ENCODE measurements at regions not wholly inside any gene's neighbourhood (a gene's known extent, or its start where the extent isn't known, plus 50 kb on each side); places are given as distances from the start of the nearest gene placed in this dataset.

GRCh38 chr18:47604021-47604420 is 326.4 kb downstream of the SMAD2 start:
- Histone ChIP-seq H3K4me3 (ENCODE audit: low read depth, low read length) (no peak overlapping the region), H3K36me3 (ENCODE audit: control insufficient read depth, insufficient read depth, low read length) (no peaks in the 10 kb centered on the region), H3K27me3 (ENCODE audit: control insufficient read depth, insufficient read depth, low read length) (no peaks in the 10 kb centered on the region)
- TF ChIP-seq CTCF (IDR thresholded peaks at IDR 0.05; ENCODE audit: insufficient read depth, low read length, poor library complexity, severe bottlenecking) = no peak
- DNase-seq (ENCODE audit: low read depth) = no peak

GRCh38 chr18:47603158-47603557 is 327.3 kb downstream of the SMAD2 start:
- DNase-seq (ENCODE audit: low read depth) = no peak
- no peak for TF ChIP-seq CTCF (IDR thresholded peaks at IDR 0.05; ENCODE audit: insufficient read depth, low read length, poor library complexity, severe bottlenecking)

GRCh38 chr18:47602273-47602897 is 328.1 kb downstream of the SMAD2 start:
- no peaks in the 10 kb centered on the region for H3K27me3 ChIP-seq (ENCODE audit: control insufficient read depth, insufficient read depth, low read length)
- no peak overlapping the region for H3K4me3 ChIP-seq (ENCODE audit: low read depth, low read length)
- no peak for TF ChIP-seq CTCF (IDR thresholded peaks at IDR 0.05; ENCODE audit: insufficient read depth, low read length, poor library complexity, severe bottlenecking)
- DNase-seq (ENCODE audit: low read depth) = no peak
- H3K36me3 ChIP-seq (ENCODE audit: control insufficient read depth, insufficient read depth, low read length) = no peaks in the 10 kb centered on the region

More at GRCh38 chr18:47603158-47603557, 327.3 kb downstream of the SMAD2 start:
- Histone ChIP-seq H3K36me3 (ENCODE audit: control insufficient read depth, insufficient read depth, low read length) (no peaks in the 10 kb centered on the region), H3K4me3 (ENCODE audit: low read depth, low read length) (no peak overlapping the region), H3K27me3 (ENCODE audit: control insufficient read depth, insufficient read depth, low read length) (no peaks in the 10 kb centered on the region)

- Histone ChIP-seq H3K27me3 (ENCODE audit: control insufficient read depth, insufficient read depth, low read length) (no peaks in the 10 kb centered on the region), H3K36me3 (ENCODE audit: control insufficient read depth, insufficient read depth, low read length) (no peaks in the 10 kb centered on the region), H3K4me3 (ENCODE audit: low read depth, low read length) (no peak overlapping the region)
- no peak for TF ChIP-seq CTCF (IDR thresholded peaks at IDR 0.05; ENCODE audit: insufficient read depth, low read length, poor library complexity, severe bottlenecking)
- DNase-seq (ENCODE audit: low read depth) = no peak
Measured at GRCh38 chr18:47601581-47602272, 328.7 kb downstream of the SMAD2 start.

GRCh38 chr18:47595831-47596501 is 334.5 kb downstream of the SMAD2 start:
- DNase-seq (ENCODE audit: low read depth) = no peak
- peaks cover 10% of the 10 kb centered on the region for H3K27me3 ChIP-seq (ENCODE audit: control insufficient read depth, insufficient read depth, low read length)
- H3K36me3 ChIP-seq (ENCODE audit: control insufficient read depth, insufficient read depth, low read length) = no peaks in the 10 kb centered on the region
- H3K4me3 ChIP-seq (ENCODE audit: low read depth, low read length) = no peak overlapping the region
- TF ChIP-seq CTCF (IDR thresholded peaks at IDR 0.05; ENCODE audit: insufficient read depth, low read length, poor library complexity, severe bottlenecking) = peak; percentile 22

Measured in kidney epithelial cell (primary cell).